GM12892 (cell line): ENCODE measurements at regions not wholly inside any gene's neighbourhood (a gene's known extent, or its start where the extent isn't known, plus 50 kb on each side); places are given as distances from the start of the nearest gene placed in this dataset.

Experiments
- POLR2A ChIP-seq: IDR thresholded peaks from 2 replicates; pipeline ENCODE4 v1.6.1; 2011; ENCODE audit warnings: low read depth, low read length, control low read depth
- TAF1 ChIP-seq: IDR thresholded peaks from 2 replicates; pipeline ENCODE4 v1.6.1; 2011; ENCODE audit warnings: low read depth, mild to moderate bottlenecking, control low read depth, low read length, borderline replicate concordance

DNA sequence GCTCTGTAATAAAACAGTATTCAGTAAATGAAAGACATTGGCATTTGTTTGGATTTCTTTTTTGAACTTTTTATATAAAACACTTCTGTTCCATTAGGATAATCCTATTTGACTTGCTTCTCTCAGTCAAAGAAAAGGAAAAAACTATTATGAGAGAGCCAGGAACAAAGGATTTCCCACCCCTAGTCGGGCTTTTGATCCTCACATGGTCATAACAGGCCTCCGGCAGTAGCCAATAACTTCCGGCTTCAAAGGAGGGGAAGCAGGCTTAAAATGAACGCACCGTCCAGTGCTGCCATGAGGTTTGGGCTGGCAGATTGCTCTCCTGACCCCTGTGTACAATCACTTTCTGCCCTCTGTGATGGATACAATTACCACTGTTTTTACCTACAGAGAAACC is 209.3 kb downstream of the ZNF608 start:
- TF ChIP-seq POLR2A, result no peak
- TF ChIP-seq TAF1, result no peak
